ENCODE measurements at regions not wholly inside any gene's neighbourhood (a gene's known extent, or its start where the extent isn't known, plus 50 kb on each side); places are given as distances from the start of the nearest gene placed in this dataset.

DNA sequence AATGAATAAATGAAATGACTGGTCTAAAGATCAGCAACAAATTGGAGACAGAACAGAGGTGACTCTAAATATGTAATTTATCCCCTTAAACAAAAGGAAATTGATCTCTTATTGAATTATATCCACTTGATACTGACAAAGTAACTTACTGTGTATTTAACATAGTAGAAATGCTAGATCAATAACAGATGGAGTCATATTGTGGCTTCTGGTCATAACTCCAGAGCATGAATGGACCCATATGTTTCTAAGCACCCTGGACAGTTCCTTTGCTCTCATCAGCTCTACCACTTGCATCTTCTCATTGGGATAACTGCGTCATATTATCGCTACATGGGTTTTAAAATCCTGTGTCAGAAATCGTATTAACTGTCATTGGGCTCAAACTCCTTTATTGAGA, 222.3 kb downstream of the ETS1 start:
- ATAC-seq (no peak; a peak in 1 of 6 replicates), DNase-seq (ENCODE audit: low read depth in 1 of 2, low spot score in 1 of 2) (peak in 1 of 2 experiments; percentile 9), FAIRE-seq (no peak)
- H3K4me2 ChIP-seq, result no peak overlapping the region
- TF ChIP-seq, protein P1, sequence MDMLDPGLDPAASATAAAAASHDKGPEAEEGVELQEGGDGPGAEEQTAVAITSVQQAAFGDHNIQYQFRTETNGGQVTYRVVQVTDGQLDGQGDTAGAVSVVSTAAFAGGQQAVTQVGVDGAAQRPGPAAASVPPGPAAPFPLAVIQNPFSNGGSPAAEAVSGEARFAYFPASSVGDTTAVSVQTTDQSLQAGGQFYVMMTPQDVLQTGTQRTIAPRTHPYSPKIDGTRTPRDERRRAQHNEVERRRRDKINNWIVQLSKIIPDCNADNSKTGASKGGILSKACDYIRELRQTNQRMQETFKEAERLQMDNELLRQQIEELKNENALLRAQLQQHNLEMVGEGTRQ (IDR thresholded peaks at IDR 0.05), result no peak
- peak; percentile 35; the same call in 1 of the 2 replicates for TF ChIP-seq EHMT2 (IDR thresholded peaks at IDR 0.05; ENCODE audit: low read depth)
- TF ChIP-seq, protein P2, sequence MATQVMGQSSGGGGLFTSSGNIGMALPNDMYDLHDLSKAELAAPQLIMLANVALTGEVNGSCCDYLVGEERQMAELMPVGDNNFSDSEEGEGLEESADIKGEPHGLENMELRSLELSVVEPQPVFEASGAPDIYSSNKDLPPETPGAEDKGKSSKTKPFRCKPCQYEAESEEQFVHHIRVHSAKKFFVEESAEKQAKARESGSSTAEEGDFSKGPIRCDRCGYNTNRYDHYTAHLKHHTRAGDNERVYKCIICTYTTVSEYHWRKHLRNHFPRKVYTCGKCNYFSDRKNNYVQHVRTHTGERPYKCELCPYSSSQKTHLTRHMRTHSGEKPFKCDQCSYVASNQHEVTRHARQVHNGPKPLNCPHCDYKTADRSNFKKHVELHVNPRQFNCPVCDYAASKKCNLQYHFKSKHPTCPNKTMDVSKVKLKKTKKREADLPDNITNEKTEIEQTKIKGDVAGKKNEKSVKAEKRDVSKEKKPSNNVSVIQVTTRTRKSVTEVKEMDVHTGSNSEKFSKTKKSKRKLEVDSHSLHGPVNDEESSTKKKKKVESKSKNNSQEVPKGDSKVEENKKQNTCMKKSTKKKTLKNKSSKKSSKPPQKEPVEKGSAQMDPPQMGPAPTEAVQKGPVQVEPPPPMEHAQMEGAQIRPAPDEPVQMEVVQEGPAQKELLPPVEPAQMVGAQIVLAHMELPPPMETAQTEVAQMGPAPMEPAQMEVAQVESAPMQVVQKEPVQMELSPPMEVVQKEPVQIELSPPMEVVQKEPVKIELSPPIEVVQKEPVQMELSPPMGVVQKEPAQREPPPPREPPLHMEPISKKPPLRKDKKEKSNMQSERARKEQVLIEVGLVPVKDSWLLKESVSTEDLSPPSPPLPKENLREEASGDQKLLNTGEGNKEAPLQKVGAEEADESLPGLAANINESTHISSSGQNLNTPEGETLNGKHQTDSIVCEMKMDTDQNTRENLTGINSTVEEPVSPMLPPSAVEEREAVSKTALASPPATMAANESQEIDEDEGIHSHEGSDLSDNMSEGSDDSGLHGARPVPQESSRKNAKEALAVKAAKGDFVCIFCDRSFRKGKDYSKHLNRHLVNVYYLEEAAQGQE (IDR thresholded peaks at IDR 0.05), result peak; percentile 87
- no peaks in the 10 kb centered on the region for H3K4me1 ChIP-seq
- H3K4me3 ChIP-seq, result no peak overlapping the region
- WGBS (ENCODE audit: missing lambda C conversion rate), result 59% methylated on average over 3 of the region's 3 CpGs
- no peak overlapping the region for H3K27ac ChIP-seq
- POLR2A ChIA-PET, result no interaction called here
- H3K9me3 ChIP-seq, result no peaks in the 10 kb centered on the region
- CTCF ChIA-PET, result interaction anchor here (0.9 kb wide), 1 partner anchor 16 kb away, joined by 3 read pairs; no protein-coding TSS in a partner anchor

DNA sequence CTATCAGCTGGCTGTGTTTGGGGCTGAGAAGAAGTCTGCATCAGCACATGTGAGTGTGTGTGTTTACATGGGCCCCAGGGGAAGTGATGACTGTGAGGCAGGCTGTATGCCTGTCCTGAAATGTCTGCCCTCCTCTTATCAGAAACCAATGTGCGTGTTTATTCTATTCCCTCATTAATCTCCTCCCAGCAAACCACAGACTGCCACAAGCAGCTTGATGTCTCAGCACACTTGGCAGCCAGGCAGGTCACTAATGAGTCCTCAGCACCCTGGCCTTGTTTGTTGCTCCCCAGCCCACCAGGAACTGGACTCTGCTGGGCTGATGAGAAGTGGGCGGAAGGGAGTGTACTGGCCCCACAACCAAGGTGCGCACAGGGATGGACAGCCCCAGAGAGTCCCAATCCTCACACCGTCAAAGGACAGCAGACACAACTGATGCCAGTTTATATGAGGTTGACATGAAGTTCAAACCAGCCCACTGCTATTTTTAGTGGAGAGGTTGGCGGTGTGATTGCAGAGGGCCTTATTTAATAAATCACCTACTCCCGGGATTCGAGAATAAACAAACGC, 225.8 kb downstream of the ETS1 start:
- FAIRE-seq, result no peak
- no peaks in the 10 kb centered on the region for H3K9me3 ChIP-seq
- H3K4me3 ChIP-seq, result no peak overlapping the region
- ChIA-PET CTCF (no interaction called here), POLR2A (no interaction called here)
- H3K27ac ChIP-seq, result no peak overlapping the region
- 49% methylated on average over 6 of the region's 8 CpGs for WGBS (ENCODE audit: missing lambda C conversion rate)
- no peak for DNase-seq (ENCODE audit: low read depth in 1 of 2, low spot score in 1 of 2)
- H3K4me1 ChIP-seq, result 0 out of 3 replicates have a peak, but pooled peaks cover 7% of the 10 kb centered on the region
- H3K4me2 ChIP-seq, result no peak overlapping the region
- TF ChIP-seq FOXS1 (CRISPR knock-in tag; IDR thresholded peaks at IDR 0.05) (no peak), POLR2A (IDR thresholded peaks at IDR 0.05; ENCODE audit: low read length) (no peak), EHMT2 (IDR thresholded peaks at IDR 0.05; ENCODE audit: low read depth) (no peak), EP300 (IDR thresholded peaks at IDR 0.05) (no peak), HOXA7 (CRISPR knock-in tag; IDR thresholded peaks at IDR 0.05) (no peak), MYC (IDR thresholded peaks at IDR 0.05; ENCODE audit: borderline replicate concordance, low read length) (no peak), TFCP2L1 (CRISPR knock-in tag; IDR thresholded peaks at IDR 0.05) (no peak), ZC3H11A (IDR thresholded peaks at IDR 0.05) (no peak), HOXB5 (CRISPR knock-in tag; IDR thresholded peaks at IDR 0.05) (no peak), CBX2 (IDR thresholded peaks at IDR 0.05; ENCODE audit: borderline replicate concordance, low read depth) (no peak), SREBF2 (IDR thresholded peaks at IDR 0.05) (no peak), MAZ (IDR thresholded peaks at IDR 0.05; ENCODE audit: borderline replicate concordance, low read depth, low read length) (no peak), EHF (CRISPR knock-in tag; IDR thresholded peaks at IDR 0.05) (no peak), CHD4 (IDR thresholded peaks at IDR 0.05; ENCODE audit: borderline replicate concordance) (no peak), GATA3 (IDR thresholded peaks at IDR 0.05; ENCODE audit: borderline replicate concordance) (no peak)
- TF ChIP-seq, protein P1 (IDR thresholded peaks at IDR 0.05), result no peak
- TF ChIP-seq, protein P2 (IDR thresholded peaks at IDR 0.05), result no peak
- TF ChIP-seq, protein P3, sequence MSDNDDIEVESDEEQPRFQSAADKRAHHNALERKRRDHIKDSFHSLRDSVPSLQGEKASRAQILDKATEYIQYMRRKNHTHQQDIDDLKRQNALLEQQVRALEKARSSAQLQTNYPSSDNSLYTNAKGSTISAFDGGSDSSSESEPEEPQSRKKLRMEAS (IDR thresholded peaks at IDR 0.05), result no peak
- TF ChIP-seq, protein P4, sequence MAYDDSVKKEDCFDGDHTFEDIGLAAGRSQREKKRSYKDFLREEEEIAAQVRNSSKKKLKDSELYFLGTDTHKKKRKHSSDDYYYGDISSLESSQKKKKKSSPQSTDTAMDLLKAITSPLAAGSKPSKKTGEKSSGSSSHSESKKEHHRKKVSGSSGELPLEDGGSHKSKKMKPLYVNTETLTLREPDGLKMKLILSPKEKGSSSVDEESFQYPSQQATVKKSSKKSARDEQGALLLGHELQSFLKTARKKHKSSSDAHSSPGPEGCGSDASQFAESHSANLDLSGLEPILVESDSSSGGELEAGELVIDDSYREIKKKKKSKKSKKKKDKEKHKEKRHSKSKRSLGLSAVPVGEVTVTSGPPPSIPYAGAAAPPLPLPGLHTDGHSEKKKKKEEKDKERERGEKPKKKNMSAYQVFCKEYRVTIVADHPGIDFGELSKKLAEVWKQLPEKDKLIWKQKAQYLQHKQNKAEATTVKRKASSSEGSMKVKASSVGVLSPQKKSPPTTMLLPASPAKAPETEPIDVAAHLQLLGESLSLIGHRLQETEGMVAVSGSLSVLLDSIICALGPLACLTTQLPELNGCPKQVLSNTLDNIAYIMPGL (CRISPR knock-in tag; IDR thresholded peaks at IDR 0.05; ENCODE audit: borderline replicate concordance), result no peak
- ATAC-seq, result no peak
